HL-60 (cell line): ENCODE measurements at regions not wholly inside any gene's neighbourhood (a gene's known extent, or its start where the extent isn't known, plus 50 kb on each side); places are given as distances from the start of the nearest gene placed in this dataset.

Experiments
- DNase-seq, 2 experiments: peaks; one replicate each; pipeline ENCODE4 v3.0.0-alpha.2; 2010 to 2020; ENCODE audit warnings: low read depth in 1 of 2, low spot score in 1 of 2
- H3K27ac ChIP-seq: fragments of 250-450 bp; sonication (Bioruptor Pico); replicated peaks from 2 replicates; pipeline ENCODE4 v1.5.1; 2020; ENCODE audit warnings: mild to moderate bottlenecking, moderate library complexity
- H3K27me3 ChIP-seq: fragments of 250-450 bp; sonication (Bioruptor Pico); 2 replicates; pipeline ENCODE4 v1.5.1; 2021; ENCODE audit warnings: mild to moderate bottlenecking, moderate library complexity; ENCODE audit not compliant: insufficient read depth, poor library complexity, severe bottlenecking
- H3K4me3 ChIP-seq: replicated peaks from 2 replicates; pipeline ENCODE4 v1.5.1; 2011; ENCODE audit warnings: mild to moderate bottlenecking, control low read depth, low read length; ENCODE audit not compliant: insufficient read depth
- CTCF ChIP-seq: IDR thresholded peaks from one replicate; pipeline ENCODE4 v1.5.1; 2011; ENCODE audit warnings: low read length, control low read depth, inconsistent platforms; ENCODE audit not compliant: insufficient read depth
- GABPA ChIP-seq: IDR thresholded peaks from 2 replicates; pipeline ENCODE4 v1.6.1; 2012; ENCODE audit warnings: low read depth
- POLR2AphosphoS5 ChIP-seq: IDR thresholded peaks from 2 replicates; pipeline ENCODE4 v1.6.1; 2012; ENCODE audit warnings: low read depth
- REST ChIP-seq: IDR thresholded peaks from 2 replicates; pipeline ENCODE4 v1.6.1; 2012; ENCODE audit warnings: low read depth; ENCODE audit not compliant: insufficient replicate concordance
- SPI1 ChIP-seq: IDR thresholded peaks from 2 replicates; pipeline ENCODE4 v1.6.1; 2012; ENCODE audit warnings: low read depth, mild to moderate bottlenecking, borderline replicate concordance

- H3K27ac ChIP-seq, result no peak overlapping the region
- H3K4me3 ChIP-seq, result no peak overlapping the region
- no peak for DNase-seq
- H3K27me3 ChIP-seq, result no peaks in the 10 kb centered on the region
- no peak for TF ChIP-seq POLR2AphosphoS5
- no peak for TF ChIP-seq REST
- TF ChIP-seq CTCF, result no peak
- TF ChIP-seq SPI1, result no peak
- no peak for TF ChIP-seq GABPA
Measured at GRCh38 chr11:128201009-128201408, 386.3 kb downstream of the ETS1 start.

GRCh38 chr11:128200467-128200866 lies 386.9 kb downstream of the ETS1 start:
- H3K27ac ChIP-seq, result no peak overlapping the region
- no peak for DNase-seq
- no peak for TF ChIP-seq CTCF
- no peak for TF ChIP-seq REST
- TF ChIP-seq POLR2AphosphoS5, result no peak
- TF ChIP-seq GABPA, result no peak
- no peak for TF ChIP-seq SPI1

GRCh38 chr11:128198216-128198772 lies 389.1 kb downstream of the ETS1 start:
- TF ChIP-seq POLR2AphosphoS5 (no peak), SPI1 (no peak), GABPA (no peak), REST (no peak), CTCF (no peak)
- no peak overlapping the region for H3K27ac ChIP-seq
- H3K4me3 ChIP-seq, result no peak overlapping the region
- no peak for DNase-seq
- H3K27me3 ChIP-seq, result no peaks in the 10 kb centered on the region

More at GRCh38 chr11:128200467-128200866, 386.9 kb downstream of the ETS1 start:
- H3K27me3 ChIP-seq, result no peaks in the 10 kb centered on the region
- H3K4me3 ChIP-seq, result no peak overlapping the region
